Tibial nerve (tissue), 3 donors: ENCODE measurements at regions not wholly inside any gene's neighbourhood (a gene's known extent, or its start where the extent isn't known, plus 50 kb on each side); places are given as distances from the start of the nearest gene placed in this dataset.

Experiments used
- POLR2A ChIP-seq, 2 donors: fragments of 450-650 bp; IDR thresholded peaks; one replicate each; pipeline ENCODE4 v1.6.1; 2017; ENCODE audit warnings: antibody characterized with exemption in 2 of 2, mild to moderate bottlenecking in 2 of 2, moderate library complexity in 2 of 2
- TF ChIP-seq, protein P1 (sequence below), 5 experiments: fragments of 200-600 bp in 3 of 5; fragments of 450-650 bp in 2 of 5; sonication (generic) in 3 of 5; IDR thresholded peaks; one replicate each; pipeline ENCODE4 v1.5.1; 2016 to 2019; ENCODE audit warnings: antibody characterized with exemption in 5 of 5, mild to moderate bottlenecking in 3 of 5, moderate library complexity in 2 of 5

DNA sequence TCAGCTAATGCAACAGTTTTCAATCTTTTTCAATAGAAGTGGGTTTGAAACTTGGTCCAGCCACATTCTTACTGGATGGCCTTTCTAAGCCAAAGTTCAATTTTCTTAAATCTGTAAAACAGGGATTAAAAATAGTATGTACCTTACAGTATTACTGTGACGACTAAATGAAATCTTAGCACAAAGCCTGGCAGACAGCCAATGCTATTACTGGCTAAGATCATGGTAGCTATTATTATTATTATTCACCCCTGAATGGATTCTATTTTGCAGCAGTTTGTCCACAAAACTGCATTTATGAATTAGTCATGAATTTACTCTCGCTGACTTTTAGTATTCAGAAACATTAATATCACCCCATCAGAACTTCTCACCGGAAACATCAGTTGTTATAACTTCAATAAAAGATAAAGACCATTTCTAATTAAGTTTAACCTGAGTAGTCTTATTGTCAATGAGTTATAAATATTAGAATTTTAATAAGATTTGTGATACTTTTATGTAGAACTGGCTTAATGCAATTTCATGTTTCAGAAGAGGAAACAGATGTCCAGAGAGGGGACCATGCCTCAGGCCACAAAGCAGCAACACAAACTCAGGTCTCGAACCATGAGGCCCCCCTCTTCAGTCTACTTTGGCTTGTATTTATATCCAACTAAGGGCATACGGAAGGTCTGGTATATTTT is 468.2 kb downstream of the ARHGEF28 start:
- TF ChIP-seq, protein P1, sequence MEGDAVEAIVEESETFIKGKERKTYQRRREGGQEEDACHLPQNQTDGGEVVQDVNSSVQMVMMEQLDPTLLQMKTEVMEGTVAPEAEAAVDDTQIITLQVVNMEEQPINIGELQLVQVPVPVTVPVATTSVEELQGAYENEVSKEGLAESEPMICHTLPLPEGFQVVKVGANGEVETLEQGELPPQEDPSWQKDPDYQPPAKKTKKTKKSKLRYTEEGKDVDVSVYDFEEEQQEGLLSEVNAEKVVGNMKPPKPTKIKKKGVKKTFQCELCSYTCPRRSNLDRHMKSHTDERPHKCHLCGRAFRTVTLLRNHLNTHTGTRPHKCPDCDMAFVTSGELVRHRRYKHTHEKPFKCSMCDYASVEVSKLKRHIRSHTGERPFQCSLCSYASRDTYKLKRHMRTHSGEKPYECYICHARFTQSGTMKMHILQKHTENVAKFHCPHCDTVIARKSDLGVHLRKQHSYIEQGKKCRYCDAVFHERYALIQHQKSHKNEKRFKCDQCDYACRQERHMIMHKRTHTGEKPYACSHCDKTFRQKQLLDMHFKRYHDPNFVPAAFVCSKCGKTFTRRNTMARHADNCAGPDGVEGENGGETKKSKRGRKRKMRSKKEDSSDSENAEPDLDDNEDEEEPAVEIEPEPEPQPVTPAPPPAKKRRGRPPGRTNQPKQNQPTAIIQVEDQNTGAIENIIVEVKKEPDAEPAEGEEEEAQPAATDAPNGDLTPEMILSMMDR (IDR thresholded peaks at IDR 0.05), result no peak
- TF ChIP-seq POLR2A (IDR thresholded peaks at IDR 0.05), result no peak
